T-helper 1 cell treated with Interleukin-12 subunit alpha and Interleukin-12 subunit beta and Interleukin-4 antibody, amounts not matched to agents 30 ng/mL and 1 ng/mL, for 36 hours (primary cell): ENCODE measurements at regions not wholly inside any gene's neighbourhood (a gene's known extent, or its start where the extent isn't known, plus 50 kb on each side); places are given as distances from the start of the nearest gene placed in this dataset.

Source experiments
- intact Hi-C: fragments of 100-400 bp; cut with micrococcal nuclease; formaldehyde crosslinking; loops from one replicate; pipeline ENCODE4 v1.15.1; 2024

DNA sequence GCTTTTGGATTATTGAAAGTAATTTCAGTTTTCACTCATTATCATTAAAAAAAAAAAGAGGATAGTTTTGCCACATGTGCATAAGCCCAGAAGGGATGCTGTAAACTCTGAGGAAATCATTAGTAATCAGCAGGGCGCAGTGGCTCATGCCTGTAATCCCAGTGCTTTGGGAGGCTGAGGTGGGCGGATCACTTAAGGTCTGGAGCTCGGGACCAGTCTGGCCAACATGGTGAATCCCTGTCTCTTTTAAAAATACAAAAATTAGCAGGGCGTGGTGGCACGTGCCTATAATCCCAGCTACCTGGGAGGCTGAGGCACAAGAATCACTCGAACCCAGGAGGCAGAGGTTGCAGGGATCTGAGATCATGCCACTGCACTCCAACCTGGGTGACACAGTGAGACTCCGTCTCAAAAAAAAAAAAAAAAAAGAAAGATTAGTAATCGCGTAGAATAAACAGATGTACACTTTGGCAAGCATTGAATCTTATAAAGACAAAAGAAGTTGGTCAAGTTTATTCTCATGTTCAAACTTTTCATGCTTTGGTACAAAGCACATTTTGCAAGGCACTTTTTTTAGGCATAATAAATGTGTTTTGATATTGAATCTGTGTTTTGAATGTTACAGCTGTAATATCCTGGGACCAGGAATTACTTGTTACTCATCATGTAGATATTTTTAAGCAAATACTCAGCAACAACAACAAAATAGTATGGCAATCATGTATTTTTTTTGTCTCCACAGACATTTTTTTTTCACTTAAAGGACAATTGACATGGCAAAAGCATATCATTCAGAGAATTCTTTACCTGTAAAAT, 93.2 kb upstream of the AGTR1 start:
- intact Hi-C loops: no loop called here

GRCh38 chr3:148605521-148605920, 92.2 kb upstream of the AGTR1 start:
- intact Hi-C loops: no loop called here

- intact Hi-C loops: no loop called here
Measured at GRCh38 chr3:148606979-148607378, 90.7 kb upstream of the AGTR1 start.

DNA sequence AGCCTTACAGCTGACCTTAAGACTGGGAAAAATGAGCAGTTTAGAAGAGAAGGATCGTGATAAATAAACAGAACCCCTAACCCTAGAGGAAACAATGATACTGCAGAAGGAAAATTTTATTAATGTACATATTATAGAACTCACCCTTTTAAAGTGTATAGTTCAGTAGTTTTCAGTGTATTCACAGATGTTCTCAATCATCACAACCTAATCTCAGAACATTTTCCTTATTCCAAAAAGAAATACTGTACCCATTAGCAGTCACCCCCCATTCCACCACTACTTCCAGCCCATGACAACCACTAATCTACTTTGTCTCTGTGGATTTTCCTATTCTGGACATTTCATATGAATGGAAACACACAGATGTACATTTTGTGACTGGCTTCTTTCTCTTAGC, 90.2 kb upstream of the AGTR1 start:
- intact Hi-C loops: no loop called here

GRCh38 chr3:148612278-148612677, 85.4 kb upstream of the AGTR1 start:
- intact Hi-C loops: no loop called here

GRCh38 chr3:148615382-148615781, 82.3 kb upstream of the AGTR1 start:
- intact Hi-C loops: no loop called here

- intact Hi-C loops: no loop called here
Measured at GRCh38 chr3:148625095-148625736, 72.5 kb upstream of the AGTR1 start.

GRCh38 chr3:148625991-148626390, 71.7 kb upstream of the AGTR1 start:
- intact Hi-C loops: no loop called here

- intact Hi-C loops: no loop called here
Measured at GRCh38 chr3:148629006-148629405, 68.7 kb upstream of the AGTR1 start.

GRCh38 chr3:148631124-148631903, 66.4 kb upstream of the AGTR1 start:
- intact Hi-C loops: no loop called here

- intact Hi-C loops: no loop called here
Measured at GRCh38 chr3:148641722-148642121, 56.0 kb upstream of the AGTR1 start.

DNA sequence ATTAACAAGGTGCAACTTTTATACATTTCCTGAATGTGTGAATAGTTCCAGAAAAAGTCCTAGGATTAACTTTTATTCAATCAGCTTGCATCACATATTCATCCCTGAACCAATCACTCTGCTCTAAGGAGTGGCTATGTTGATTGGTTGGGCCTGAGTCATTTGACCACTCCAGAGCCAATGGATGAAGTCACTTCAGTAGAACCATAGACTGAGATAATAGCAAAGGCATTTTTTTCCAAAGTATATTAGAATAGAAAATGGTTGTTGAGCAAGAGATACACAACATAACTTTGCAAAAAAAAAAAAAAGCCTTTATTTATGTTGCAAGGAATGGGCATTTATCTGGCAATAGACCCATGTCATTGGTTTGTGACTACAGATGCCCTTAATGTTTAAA, 55.5 kb upstream of the AGTR1 start:
- intact Hi-C loops: no loop called here

GRCh38 chr3:148642616-148643015, 55.1 kb upstream of the AGTR1 start:
- intact Hi-C loops: no loop called here

GRCh38 chr3:148643389-148643840, 54.3 kb upstream of the AGTR1 start:
- intact Hi-C loops: no loop called here

DNA sequence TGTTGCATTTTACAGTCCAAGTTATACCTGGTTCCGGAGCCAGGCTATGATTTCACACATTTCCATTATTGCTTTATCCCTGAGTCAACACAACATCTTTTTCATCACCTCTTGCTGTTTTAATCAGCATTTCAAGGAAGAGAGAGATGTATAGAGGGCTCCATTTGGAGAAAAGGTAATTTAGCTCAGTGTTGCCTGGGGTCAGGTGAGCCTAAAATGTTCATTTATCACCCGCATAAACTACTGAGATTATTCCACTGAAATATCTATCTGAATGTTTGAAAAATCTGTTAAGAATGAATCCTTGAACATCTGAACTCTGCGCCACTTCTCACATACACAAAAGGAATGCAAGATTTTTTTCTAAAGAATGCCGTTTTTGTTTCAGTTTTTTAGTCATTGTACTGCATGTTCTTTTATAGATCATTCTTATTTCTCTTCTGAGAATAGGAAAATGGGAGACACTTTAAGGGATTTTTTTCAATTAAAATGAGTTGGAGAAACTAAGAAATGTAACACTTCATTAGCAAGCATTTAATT, 51.5 kb upstream of the AGTR1 start:
- intact Hi-C loops: no loop called here
